DOHH2 (cell line): ENCODE measurements at regions not wholly inside any gene's neighbourhood (a gene's known extent, or its start where the extent isn't known, plus 50 kb on each side); places are given as distances from the start of the nearest gene placed in this dataset.

Experiments used
- CTCF ChIP-seq: fragments of 200-600 bp; sonication (generic); IDR thresholded peaks from one replicate; pipeline ENCODE4 v1.5.1; 2014; ENCODE audit warnings: antibody characterized with exemption, mild to moderate bottlenecking, low read depth, low read length; ENCODE audit not compliant: poor library complexity, severe bottlenecking
- EZH2phosphoT487 ChIP-seq: fragments of 200-600 bp; sonication (generic); IDR thresholded peaks from 2 replicates; pipeline ENCODE4 v1.6.1; 2017; ENCODE audit warnings: borderline replicate concordance, mild to moderate bottlenecking, antibody characterized with exemption, low read length, moderate library complexity, mixed read lengths

GRCh38 chr14:39827901-39828655, 395.8 kb upstream of the FBXO33 start:
- TF ChIP-seq CTCF (no peak), EZH2phosphoT487 (no peak)
